Astrocyte (in vitro differentiated cells and primary cell): ENCODE measurements at regions not wholly inside any gene's neighbourhood (a gene's known extent, or its start where the extent isn't known, plus 50 kb on each side); places are given as distances from the start of the nearest gene placed in this dataset.

Experiments used
- DNase-seq: peaks from one replicate; pipeline ENCODE4 v3.0.0-alpha.2; 2010; ENCODE audit warnings: low read depth
- FAIRE-seq: peaks from 2 replicates; lab custom pipeline; 2011; peaks lifted over from hg19 to GRCh38; lab: Jason Lieb, UNC
- H2AFZ ChIP-seq: 2 replicates; pipeline ENCODE4 v1.6.0; 2012; ENCODE audit warnings: low read depth, low read length, inconsistent platforms
- H3K27ac ChIP-seq: 2 replicates; pipeline ENCODE4 v1.5.1; 2011; ENCODE audit warnings: low read depth, low read length, inconsistent platforms
- H3K27me3 ChIP-seq: 2 replicates; pipeline ENCODE4 v1.6.0; 2011; ENCODE audit warnings: low read length, inconsistent platforms; ENCODE audit not compliant: insufficient read depth
- H3K36me3 ChIP-seq: 2 replicates; pipeline ENCODE4 v1.5.1; 2011; ENCODE audit warnings: low read length, inconsistent platforms; ENCODE audit not compliant: insufficient read depth
- H3K4me1 ChIP-seq: 2 replicates; pipeline ENCODE4 v1.5.1; 2011; ENCODE audit warnings: low read length, inconsistent platforms; ENCODE audit not compliant: insufficient read depth
- H3K4me2 ChIP-seq: 2 replicates; pipeline ENCODE4 v1.6.0; 2012; ENCODE audit warnings: low read length, inconsistent platforms
- H3K4me3 ChIP-seq: 2 replicates; pipeline ENCODE4 v1.5.1; 2011; ENCODE audit warnings: low read depth, mild to moderate bottlenecking, low read length, inconsistent platforms; ENCODE audit not compliant: insufficient read depth
- H3K79me2 ChIP-seq: 2 replicates; pipeline ENCODE4 v1.6.0; 2012; ENCODE audit warnings: mild to moderate bottlenecking, low read length, inconsistent platforms; ENCODE audit not compliant: insufficient read depth
- H3K9ac ChIP-seq: 2 replicates; pipeline ENCODE4 v1.6.0; 2012; ENCODE audit warnings: mild to moderate bottlenecking, low read length, inconsistent platforms
- H3K9me3 ChIP-seq: 2 replicates; pipeline ENCODE4 v1.5.1; 2012; ENCODE audit warnings: low read depth, mild to moderate bottlenecking, low read length, inconsistent platforms; ENCODE audit not compliant: insufficient read depth
- H4K20me1 ChIP-seq: 2 replicates; pipeline ENCODE4 v1.6.0; 2012; ENCODE audit warnings: low read length, inconsistent platforms; ENCODE audit not compliant: insufficient read depth
- H3K27ac Mint-ChIP-seq: one replicate; pipeline ENCODE4 v1.8.0; 2021; ENCODE audit warnings: mild to moderate bottlenecking, mixed read lengths; ENCODE audit not compliant: unreplicated experiment
- H3K27me3 Mint-ChIP-seq: one replicate; pipeline ENCODE4 v1.8.0; 2021; ENCODE audit warnings: low read depth, mixed read lengths; ENCODE audit not compliant: unreplicated experiment
- H3K36me3 Mint-ChIP-seq: one replicate; pipeline ENCODE4 v1.8.0; 2021; ENCODE audit warnings: low read depth, mixed read lengths; ENCODE audit not compliant: unreplicated experiment
- H3K4me1 Mint-ChIP-seq: one replicate; pipeline ENCODE4 v1.8.0; 2021; ENCODE audit warnings: low read depth, mixed read lengths; ENCODE audit not compliant: unreplicated experiment
- H3K4me3 Mint-ChIP-seq: one replicate; pipeline ENCODE4 v1.8.0; 2021; ENCODE audit warnings: mild to moderate bottlenecking, moderate library complexity, mixed read lengths; ENCODE audit not compliant: unreplicated experiment
- H3K9me3 Mint-ChIP-seq: one replicate; pipeline ENCODE4 v1.8.0; 2021; ENCODE audit warnings: mild to moderate bottlenecking, mixed read lengths; ENCODE audit not compliant: unreplicated experiment
- CTCF ChIP-seq: IDR thresholded peaks from 2 replicates; pipeline ENCODE4 v1.5.1; 2011; ENCODE audit warnings: low read depth, mild to moderate bottlenecking, inconsistent platforms, low read length, moderate library complexity; ENCODE audit not compliant: insufficient read depth
- EZH2 ChIP-seq: IDR thresholded peaks from 2 replicates; pipeline ENCODE4 v1.6.1; 2012; ENCODE audit warnings: mild to moderate bottlenecking, low read length, inconsistent platforms; ENCODE audit not compliant: insufficient read depth

- Histone ChIP-seq H3K4me3 (no peak overlapping the region), H3K4me2 (no peak overlapping the region), H3K9ac (no peak overlapping the region), H2AFZ (no peak overlapping the region), H3K27me3 (no peaks in the 10 kb centered on the region), H3K27ac (no peak overlapping the region), H3K36me3 (no peaks in the 10 kb centered on the region), H3K9me3 (no peaks in the 10 kb centered on the region), H4K20me1 (no peaks in the 10 kb centered on the region), H3K4me1 (no peaks in the 10 kb centered on the region), H3K79me2 (no peaks in the 10 kb centered on the region)
- no peak overlapping the region for H3K27ac Mint-ChIP-seq
- DNase-seq, result no peak
- H3K4me1 Mint-ChIP-seq, result no peaks in the 10 kb centered on the region
- H3K9me3 Mint-ChIP-seq, result no peaks in the 10 kb centered on the region
- TF ChIP-seq CTCF (no peak), EZH2 (no peak)
- no peak overlapping the region for H3K4me3 Mint-ChIP-seq
- no peak for FAIRE-seq
- H3K27me3 Mint-ChIP-seq, result no peaks in the 10 kb centered on the region
- H3K36me3 Mint-ChIP-seq, result no peaks in the 10 kb centered on the region
These were observed 1391.7 kb upstream of the MIR17HG start for GRCh38 chr13:89955773-89956172.

GRCh38 chr13:89959074-89959473 lies 1388.4 kb upstream of the MIR17HG start:
- Mint-ChIP-seq H3K9me3 (no peaks in the 10 kb centered on the region), H3K27me3 (no peaks in the 10 kb centered on the region), H3K4me1 (no peaks in the 10 kb centered on the region), H3K4me3 (no peak overlapping the region), H3K36me3 (no peaks in the 10 kb centered on the region), H3K27ac (no peak overlapping the region)
- Histone ChIP-seq H2AFZ (no peak overlapping the region), H3K27ac (no peak overlapping the region), H3K4me3 (no peak overlapping the region), H3K36me3 (no peaks in the 10 kb centered on the region), H3K27me3 (no peaks in the 10 kb centered on the region), H3K9me3 (no peaks in the 10 kb centered on the region), H3K9ac (no peak overlapping the region), H3K4me1 (no peaks in the 10 kb centered on the region), H3K4me2 (no peak overlapping the region), H4K20me1 (no peaks in the 10 kb centered on the region), H3K79me2 (no peaks in the 10 kb centered on the region)
- no peak for DNase-seq
- TF ChIP-seq EZH2 (no peak), CTCF (no peak)
- no peak for FAIRE-seq

GRCh38 chr13:89965252-89965651 lies 1382.2 kb upstream of the MIR17HG start:
- H3K9me3 Mint-ChIP-seq, result no peaks in the 10 kb centered on the region
- Histone ChIP-seq H3K36me3 (no peaks in the 10 kb centered on the region), H3K4me3 (no peak overlapping the region), H3K79me2 (no peaks in the 10 kb centered on the region), H3K4me1 (no peaks in the 10 kb centered on the region), H2AFZ (no peak overlapping the region), H3K9me3 (no peaks in the 10 kb centered on the region), H3K4me2 (no peak overlapping the region), H3K27me3 (no peaks in the 10 kb centered on the region), H3K27ac (no peak overlapping the region), H4K20me1 (no peaks in the 10 kb centered on the region), H3K9ac (no peak overlapping the region)
- no peak for DNase-seq
- FAIRE-seq, result no peak
- H3K27ac Mint-ChIP-seq, result no peak overlapping the region
- H3K36me3 Mint-ChIP-seq, result no peaks in the 10 kb centered on the region
- no peaks in the 10 kb centered on the region for H3K27me3 Mint-ChIP-seq
- TF ChIP-seq CTCF, result no peak
- no peak for TF ChIP-seq EZH2
- H3K4me1 Mint-ChIP-seq, result peaks cover 9% of the 10 kb centered on the region
- H3K4me3 Mint-ChIP-seq, result no peak overlapping the region
